ENCODE measurements at regions not wholly inside any gene's neighbourhood (a gene's known extent, or its start where the extent isn't known, plus 50 kb on each side); places are given as distances from the start of the nearest gene placed in this dataset.

GRCh38 chr6:134657343-134657742 lies 292.6 kb downstream of the ALDH8A1 start:
- ChIA-PET POLR2A (no interaction called here), CTCF (interaction anchor here (1.1 to 1.8 kb wide), 2 partner anchors 8 to 16 kb away, joined by 3 to 7 read pairs; no protein-coding TSS in a partner anchor)
- TF ChIP-seq CTCF (IDR thresholded peaks at IDR 0.05; ENCODE audit: insufficient read depth, low read depth, low read length) = no peak
- Histone ChIP-seq H3K27me3 (ENCODE audit: control insufficient read depth, insufficient read depth, low read length) (no peaks in the 10 kb centered on the region), H3K36me3 (ENCODE audit: control insufficient read depth, insufficient read depth, low read length) (no peaks in the 10 kb centered on the region), H3K4me3 (ENCODE audit: low read depth, low read length) (no peak overlapping the region)
- no peak for DNase-seq (ENCODE audit: low read depth)

- H3K36me3 ChIP-seq (ENCODE audit: control insufficient read depth, insufficient read depth, low read length) = no peaks in the 10 kb centered on the region
- H3K27me3 ChIP-seq (ENCODE audit: control insufficient read depth, insufficient read depth, low read length) = no peaks in the 10 kb centered on the region
- ChIA-PET CTCF (interaction anchor here (0.6 kb wide), 1 partner anchor 167 kb away, joined by 4 read pairs; no protein-coding TSS in a partner anchor), POLR2A (no interaction called here)
- DNase-seq (ENCODE audit: low read depth) = no peak
- H3K4me3 ChIP-seq (ENCODE audit: low read depth, low read length) = no peak overlapping the region
- no peak for TF ChIP-seq CTCF (IDR thresholded peaks at IDR 0.05; ENCODE audit: insufficient read depth, low read depth, low read length)
Observed at GRCh38 chr6:134654751-134655150, 295.1 kb downstream of the ALDH8A1 start.

GRCh38 chr6:134651519-134651918 lies 298.4 kb downstream of the ALDH8A1 start:
- ChIA-PET CTCF (no interaction called here), POLR2A (no interaction called here)
- Histone ChIP-seq H3K27me3 (ENCODE audit: control insufficient read depth, insufficient read depth, low read length) (no peaks in the 10 kb centered on the region), H3K36me3 (ENCODE audit: control insufficient read depth, insufficient read depth, low read length) (no peaks in the 10 kb centered on the region), H3K4me3 (ENCODE audit: low read depth, low read length) (no peak overlapping the region)
- TF ChIP-seq CTCF (IDR thresholded peaks at IDR 0.05; ENCODE audit: insufficient read depth, low read depth, low read length) = no peak
- DNase-seq (ENCODE audit: low read depth) = no peak

GRCh38 chr6:134647861-134648260 lies 302.0 kb downstream of the ALDH8A1 start:
- peak; percentile 28 for DNase-seq (ENCODE audit: low read depth)
- Histone ChIP-seq H3K4me3 (ENCODE audit: low read depth, low read length) (no peak overlapping the region), H3K27me3 (ENCODE audit: control insufficient read depth, insufficient read depth, low read length) (no peaks in the 10 kb centered on the region), H3K36me3 (ENCODE audit: control insufficient read depth, insufficient read depth, low read length) (no peaks in the 10 kb centered on the region)
- POLR2A ChIA-PET = no interaction called here
- CTCF ChIA-PET = interaction anchor here (1.3 to 1.8 kb wide), 2 partner anchors 24 to 175 kb away, joined by 3 to 7 read pairs; no protein-coding TSS in a partner anchor
- TF ChIP-seq CTCF (IDR thresholded peaks at IDR 0.05; ENCODE audit: insufficient read depth, low read depth, low read length) = no peak

GRCh38 chr6:134642819-134643218 lies 307.1 kb downstream of the ALDH8A1 start:
- CTCF ChIA-PET = interaction anchor here (3.1 kb wide), 1 partner anchor 180 kb away, joined by 22 read pairs; no protein-coding TSS in a partner anchor
- H3K36me3 ChIP-seq (ENCODE audit: control insufficient read depth, insufficient read depth, low read length) = no peaks in the 10 kb centered on the region
- H3K4me3 ChIP-seq (ENCODE audit: low read depth, low read length) = no peak overlapping the region
- POLR2A ChIA-PET = no interaction called here
- no peaks in the 10 kb centered on the region for H3K27me3 ChIP-seq (ENCODE audit: control insufficient read depth, insufficient read depth, low read length)
- DNase-seq (ENCODE audit: low read depth) = no peak
- TF ChIP-seq CTCF (IDR thresholded peaks at IDR 0.05; ENCODE audit: insufficient read depth, low read depth, low read length) = no peak

Measured in BJ (cell line).